HCT116 (cell line): ENCODE measurements at regions not wholly inside any gene's neighbourhood (a gene's known extent, or its start where the extent isn't known, plus 50 kb on each side); places are given as distances from the start of the nearest gene placed in this dataset.

ENCODE experiments used
- ATAC-seq: fragments of 200-7000 bp; cut with Tn5 transposase; 2 replicates; pipeline ENCODE4 v1.9.1; 2020; ENCODE audit warnings: mild to moderate bottlenecking, moderate library complexity
- BruUV-seq: library from RNA; stranded (reverse); fragments of 400-500 nt; replicated peaks from 2 replicates; lab custom pipeline; 2021; lab: Mats Ljungman, UMichigan
- CTCF ChIA-PET: fragments of 300-600 bp; sonication (Branson Sonifier 250); formaldehyde crosslinking; loops from one replicate; lab custom pipeline; 2021; ENCODE audit warnings: antibody characterized with exemption; lab: Charles Lee
- POLR2A ChIA-PET: fragments of 300-600, 350-600 bp; sonication (Branson Sonifier 250); formaldehyde crosslinking; loops from one replicate; lab custom pipeline; 2021; ENCODE audit warnings: antibody characterized with exemption; lab: Charles Lee
- RAD21 ChIA-PET, 2 experiments: fragments of 300-600 bp; sonication (Branson Sonifier 250); formaldehyde crosslinking; loops; one replicate each; lab custom pipeline; 2023; ENCODE audit warnings: low total read pairs in 2 of 2; ENCODE audit not compliant: uncharacterized antibody in 2 of 2, unreplicated experiment in 2 of 2, low non-redundant PET in 1 of 2; lab: Charles Lee
- DNase-seq: peaks from one replicate; pipeline ENCODE4 v3.0.0-alpha.2; 2010; ENCODE audit warnings: low read depth, low spot score
- H2AFZ ChIP-seq: fragments of 200-600 bp; shearing (Covaris generic), sonication (generic); 2 replicates; pipeline ENCODE4 v1.6.1; 2017; ENCODE audit warnings: low read depth, mixed run types, mixed read lengths, antibody characterized with exemption, low read length; ENCODE audit not compliant: poor library complexity, severe bottlenecking
- H3K27ac ChIP-seq: 2 replicates; pipeline ENCODE4 v1.5.1; 2012; ENCODE audit warnings: low read depth, low read length
- H3K27me3 ChIP-seq: fragments of 200-600 bp; sonication (generic); 2 replicates; pipeline ENCODE4 v1.6.1; 2016; ENCODE audit warnings: mixed run types, low read length, mixed read lengths; ENCODE audit not compliant: insufficient read depth
- H3K36me3 ChIP-seq, 2 experiments: fragments of 200-500 bp in 1 of 2; fragments of 200-600 bp in 1 of 2; sonication (Bioruptor generic) in 1 of 2; sonication (generic) in 1 of 2; 2 replicates each; pipeline versions ENCODE4 v1.5.1 to v1.6.1; 2014 to 2016; ENCODE audit warnings: low read length in 2 of 2, inconsistent platforms in 1 of 2, mixed read lengths in 1 of 2, mixed run types in 1 of 2; ENCODE audit not compliant: insufficient read depth in 2 of 2, control insufficient read depth in 1 of 2
- H3K4me1 ChIP-seq, 2 experiments: fragments of 200-600 bp in 1 of 2; sonication (generic) in 1 of 2; 2 replicates each; pipeline versions ENCODE4 v1.5.1 to v1.6.1; 2012 to 2017; ENCODE audit warnings: low read length in 2 of 2, inconsistent platforms in 1 of 2, mild to moderate bottlenecking in 1 of 2, mixed read lengths in 1 of 2, mixed run types in 1 of 2, moderate library complexity in 1 of 2; ENCODE audit not compliant: insufficient read depth in 2 of 2, control insufficient read depth in 1 of 2
- H3K4me2 ChIP-seq: fragments of 200-600 bp; sonication (generic); 2 replicates; pipeline ENCODE4 v1.6.1; 2017; ENCODE audit warnings: mixed run types, low read length, mixed read lengths
- H3K4me3 ChIP-seq, 2 experiments: fragments of 200-600 bp in 1 of 2; sonication (generic) in 1 of 2; replicated peaks in 1 of 2; 2 replicates each; pipeline ENCODE4 v1.5.1; 2011 to 2016; ENCODE audit warnings: low read length in 2 of 2, control low read depth in 1 of 2, low read depth in 1 of 2, mild to moderate bottlenecking in 1 of 2, mixed read lengths in 1 of 2, mixed run types in 1 of 2
- H3K79me2 ChIP-seq: fragments of 200-600 bp; sonication (generic); 2 replicates; pipeline ENCODE4 v1.6.1; 2017; ENCODE audit warnings: mild to moderate bottlenecking, mixed run types, low read length, moderate library complexity, mixed read lengths; ENCODE audit not compliant: insufficient read depth
- H3K9ac ChIP-seq: fragments of 200-600 bp; sonication (generic); 2 replicates; pipeline ENCODE4 v1.6.1; 2016; ENCODE audit warnings: low read length, mixed read lengths
- H3K9me2 ChIP-seq: fragments of 200-600 bp; sonication (generic), shearing (Covaris generic); 2 replicates; pipeline ENCODE4 v1.6.1; 2017; ENCODE audit warnings: mixed run types, mild to moderate bottlenecking, moderate library complexity; ENCODE audit not compliant: insufficient read depth
- H3K9me3 ChIP-seq, 2 experiments: fragments of 200-500 bp in 1 of 2; fragments of 200-600 bp in 1 of 2; sonication (Bioruptor generic) in 1 of 2; sonication (generic) in 1 of 2; 2 replicates each; pipeline ENCODE4 v1.6.1; 2014 to 2017; ENCODE audit warnings: low read length in 2 of 2, mixed read lengths in 2 of 2, inconsistent platforms in 1 of 2, low read depth in 1 of 2, mild to moderate bottlenecking in 1 of 2, mixed run types in 1 of 2, moderate library complexity in 1 of 2; ENCODE audit not compliant: control insufficient read depth in 1 of 2, insufficient read depth in 1 of 2
- H4K20me1 ChIP-seq: fragments of 200-600 bp; sonication (generic), shearing (Covaris generic); 2 replicates; pipeline ENCODE4 v1.6.1; 2017; ENCODE audit warnings: mixed run types, mild to moderate bottlenecking, moderate library complexity; ENCODE audit not compliant: insufficient read depth
- CBX3 ChIP-seq: IDR thresholded peaks from 2 replicates; pipeline ENCODE4 v1.6.1; 2012; ENCODE audit warnings: low read depth
- CEBPB ChIP-seq: IDR thresholded peaks from 2 replicates; pipeline ENCODE4 v1.6.1; 2012; ENCODE audit warnings: low read depth
- CTCF ChIP-seq, 3 experiments: fragments of 200-600 bp in 1 of 3; sonication (generic) in 1 of 3; IDR thresholded peaks in 2 of 3; conservative IDR thresholded peaks in 1 of 3; 2 replicates each; pipeline ENCODE4 v1.5.1; 2012 to 2017; ENCODE audit warnings: low read depth in 2 of 3, low read length in 2 of 3, antibody characterized with exemption in 1 of 3, borderline replicate concordance in 1 of 3, control low read depth in 1 of 3, mild to moderate bottlenecking in 1 of 3, mixed read lengths in 1 of 3, mixed run types in 1 of 3, moderate library complexity in 1 of 3; ENCODE audit not compliant: insufficient read depth in 1 of 3
- EGR1 ChIP-seq: IDR thresholded peaks from 2 replicates; pipeline ENCODE4 v1.6.1; 2012; ENCODE audit warnings: low read depth
- EZH2 ChIP-seq: fragments of 200-600 bp; sonication (generic); IDR thresholded peaks from 2 replicates; pipeline ENCODE4 v1.6.1; 2017; ENCODE audit warnings: antibody characterized with exemption, mixed run types
- JUND ChIP-seq: IDR thresholded peaks from 2 replicates; pipeline ENCODE4 v1.6.1; 2012
- MAX ChIP-seq: IDR thresholded peaks from 2 replicates; pipeline ENCODE4 v1.6.1; 2012
- POLR2AphosphoS5 ChIP-seq: IDR thresholded peaks from 2 replicates; pipeline ENCODE4 v1.6.1; 2011; ENCODE audit warnings: mild to moderate bottlenecking, low read depth, low read length, moderate library complexity
- RAD21 ChIP-seq: IDR thresholded peaks from 2 replicates; pipeline ENCODE4 v1.6.1; 2012; ENCODE audit warnings: low read depth, mild to moderate bottlenecking
- REST ChIP-seq: IDR thresholded peaks from 2 replicates; pipeline ENCODE4 v1.6.1; 2012; ENCODE audit warnings: low read depth
- SIN3A ChIP-seq: IDR thresholded peaks from 2 replicates; pipeline ENCODE4 v1.6.1; 2012; ENCODE audit warnings: low read depth
- SP1 ChIP-seq: IDR thresholded peaks from 2 replicates; pipeline ENCODE4 v1.6.1; 2012; ENCODE audit warnings: low read depth
- ZBTB33 ChIP-seq: IDR thresholded peaks from 2 replicates; pipeline ENCODE4 v1.6.1; 2011; ENCODE audit warnings: mild to moderate bottlenecking, low read length, moderate library complexity; ENCODE audit not compliant: insufficient replicate concordance; ENCODE audit errors: extremely low read depth
- ZNF274 ChIP-seq: fragments of 200-500 bp; sonication (Bioruptor generic); IDR thresholded peaks from 2 replicates; pipeline ENCODE4 v1.6.1; 2014; ENCODE audit warnings: mild to moderate bottlenecking, low read depth, low read length, inconsistent platforms
- intact Hi-C: fragments of 100-400 bp; cut with micrococcal nuclease; formaldehyde crosslinking; loops from 2 replicates; pipeline ENCODE4 v1.10.0; 2022

- TF ChIP-seq REST (no peak), RAD21 (no peak), CBX3 (no peak), SP1 (no peak), SIN3A (no peak), JUND (no peak), EGR1 (no peak), POLR2AphosphoS5 (no peak), MAX (no peak)
Observed at GRCh38 chrX:36803151-36803550, 205.0 kb upstream of the FAM47C start (continued).

GRCh38 chrX:36804066-36804465, 204.1 kb upstream of the FAM47C start:
- intact Hi-C loops: no loop called here
- DNase-seq: no peak
- H3K9me3 ChIP-seq: no peaks in the 10 kb centered on the region
- CTCF ChIA-PET: no interaction called here
- BruUV-seq: no TSS peak
- POLR2A ChIA-PET: no interaction called here
- no peaks in the 10 kb centered on the region for H4K20me1 ChIP-seq
- H3K9me2 ChIP-seq: no peaks in the 10 kb centered on the region
- H3K4me2 ChIP-seq: no peak overlapping the region
- H3K27me3 ChIP-seq: no peaks in the 10 kb centered on the region
- H3K4me1 ChIP-seq: no peaks in the 10 kb centered on the region
- H3K9ac ChIP-seq: no peak overlapping the region
- RAD21 ChIA-PET: no interaction called here
- H2AFZ ChIP-seq: no peak overlapping the region
- no peak overlapping the region for H3K4me3 ChIP-seq
- no peaks in the 10 kb centered on the region for H3K79me2 ChIP-seq
- no peaks in the 10 kb centered on the region for H3K36me3 ChIP-seq
- no peak for ATAC-seq
- H3K27ac ChIP-seq: no peak overlapping the region
- TF ChIP-seq EZH2 (no peak), RAD21 (no peak), CBX3 (no peak), CTCF (IDR thresholded peaks at IDR 0.05 in 2 of 3, conservative IDR thresholded peaks at IDR 0.05 in 1 of 3; ENCODE audit: borderline replicate concordance in 1 of 3, insufficient read depth in 1 of 3, low read depth in 2 of 3, low read length in 2 of 3) (no peak), CEBPB (no peak), REST (no peak), SIN3A (no peak), ZNF274 (no peak), ZBTB33 (no peak)
